ENCODE measurements at regions not wholly inside any gene's neighbourhood (a gene's known extent, or its start where the extent isn't known, plus 50 kb on each side); places are given as distances from the start of the nearest gene placed in this dataset.

DNA sequence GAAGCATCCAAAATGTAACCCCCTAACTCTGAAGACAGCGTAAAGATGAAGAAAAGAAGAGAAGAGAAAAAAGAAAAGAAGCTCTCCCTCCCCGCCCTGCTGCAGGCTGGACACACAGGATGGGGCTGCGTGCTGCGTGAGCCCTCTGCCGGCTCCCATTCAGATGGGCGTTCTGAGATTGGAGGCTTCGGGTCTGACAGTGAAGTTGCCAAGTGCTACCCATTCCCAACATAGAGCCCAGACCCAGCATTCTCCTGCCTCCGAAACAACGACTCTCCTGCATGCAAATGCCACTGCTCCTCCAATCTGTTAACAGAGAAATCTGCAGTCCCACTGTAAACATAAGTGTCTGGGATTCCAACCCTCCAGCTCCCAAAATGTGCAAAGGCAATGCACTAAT lies 234.9 kb downstream of the BCL11A start:
- DNase-seq: no peak

DNA sequence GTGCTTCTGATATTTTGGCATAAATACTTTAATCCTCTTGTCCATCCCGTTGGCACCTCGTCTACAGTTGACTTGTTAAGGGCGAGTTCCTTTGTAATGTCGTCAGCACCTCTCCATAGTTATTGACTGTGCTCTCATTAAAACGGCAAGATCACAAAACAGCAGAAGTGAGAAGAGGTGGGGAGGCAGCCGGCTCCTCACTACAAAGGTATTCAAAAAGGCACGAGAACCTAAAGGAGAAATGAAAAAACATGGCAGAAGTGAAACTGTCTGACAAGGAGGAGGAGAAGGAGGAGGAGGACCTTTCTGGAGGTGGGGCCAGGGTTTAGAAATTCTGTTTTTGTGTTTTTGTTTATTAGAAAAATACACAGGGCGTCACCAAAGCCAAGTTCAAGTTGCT lies 235.6 kb downstream of the BCL11A start:
- DNase-seq: no peak

DNA sequence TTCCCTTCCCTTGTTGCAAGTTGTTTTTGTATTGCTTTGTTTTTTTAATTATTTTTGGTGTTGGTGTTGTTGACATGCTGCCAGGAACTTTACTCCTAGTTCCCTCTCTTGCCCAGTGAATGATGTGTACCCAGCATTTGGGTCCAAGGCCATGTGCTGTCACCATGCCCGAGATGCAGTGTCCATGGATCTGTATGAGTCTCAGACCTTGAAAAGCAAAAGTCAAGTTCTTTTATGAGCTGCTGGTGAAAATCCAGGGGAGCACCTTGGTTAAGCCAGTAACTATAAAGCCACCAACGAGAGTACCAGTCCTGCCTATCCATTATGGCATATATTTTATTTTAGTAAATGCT lies 236.4 kb downstream of the BCL11A start:
- DNase-seq: no peak

DNA sequence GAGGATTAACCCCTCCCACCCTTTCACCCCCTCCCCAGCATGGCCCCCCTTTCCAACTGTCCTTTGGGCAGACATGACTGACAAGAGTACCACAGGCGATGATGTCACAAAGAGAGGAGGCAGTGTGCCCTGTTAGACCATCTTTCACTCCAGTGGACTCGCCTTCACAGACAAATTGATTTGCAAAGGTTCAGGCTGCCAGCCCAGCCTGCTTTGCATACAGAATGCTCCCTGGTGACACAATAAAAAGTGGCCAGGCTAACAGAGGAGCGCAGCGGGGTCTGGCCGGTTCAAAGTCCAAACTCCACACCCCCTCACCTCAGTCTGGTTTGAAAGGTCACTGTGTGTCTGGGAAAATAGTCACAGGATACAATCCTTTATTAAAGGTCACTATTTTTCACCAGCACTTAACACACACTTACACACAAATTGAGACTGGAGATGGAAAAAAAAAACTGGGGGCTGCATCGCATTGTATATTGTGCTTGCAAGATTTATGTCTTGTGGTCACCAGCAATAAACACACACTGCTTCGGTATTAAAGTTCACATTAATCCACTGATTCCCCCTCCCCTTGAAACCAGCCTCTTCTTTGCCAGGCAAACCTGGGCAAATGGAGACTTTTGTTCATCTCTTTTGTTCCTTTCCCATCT lies 236.9 kb downstream of the BCL11A start:
- DNase-seq: no peak

DNA sequence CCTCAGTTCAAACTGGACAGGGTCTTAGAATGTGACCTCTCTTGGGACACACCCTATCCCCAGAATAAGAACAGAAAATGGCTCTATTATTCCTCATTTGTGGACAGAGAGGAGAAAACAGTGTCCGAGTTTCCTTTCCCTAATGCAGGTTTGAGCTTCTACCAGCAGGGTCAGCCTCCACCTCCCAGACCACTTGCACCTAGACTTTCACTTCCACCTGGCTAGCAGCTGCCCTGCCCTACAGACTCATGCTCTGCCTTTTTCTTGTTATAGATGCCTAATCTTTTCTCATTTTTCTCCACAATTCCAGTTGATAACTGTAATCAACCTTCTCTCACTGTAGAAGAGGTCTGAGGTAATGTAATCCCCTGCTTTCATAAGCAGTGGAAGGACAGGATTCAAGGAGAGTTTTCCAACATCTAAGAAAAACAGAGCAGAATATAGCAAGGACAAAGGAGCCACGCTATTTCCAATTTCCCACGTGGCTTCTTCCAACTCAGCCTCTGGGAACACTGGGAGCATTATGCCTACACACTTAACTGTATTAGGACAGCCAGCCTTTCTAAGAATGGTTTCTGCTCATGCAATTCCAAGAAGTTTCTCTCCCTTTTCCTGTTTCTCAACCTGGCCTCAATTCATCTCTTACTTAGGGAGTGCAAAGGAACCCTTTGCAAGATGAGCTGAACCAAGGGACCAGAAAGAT lies 239.8 kb downstream of the BCL11A start:
- DNase-seq: no peak

DNA sequence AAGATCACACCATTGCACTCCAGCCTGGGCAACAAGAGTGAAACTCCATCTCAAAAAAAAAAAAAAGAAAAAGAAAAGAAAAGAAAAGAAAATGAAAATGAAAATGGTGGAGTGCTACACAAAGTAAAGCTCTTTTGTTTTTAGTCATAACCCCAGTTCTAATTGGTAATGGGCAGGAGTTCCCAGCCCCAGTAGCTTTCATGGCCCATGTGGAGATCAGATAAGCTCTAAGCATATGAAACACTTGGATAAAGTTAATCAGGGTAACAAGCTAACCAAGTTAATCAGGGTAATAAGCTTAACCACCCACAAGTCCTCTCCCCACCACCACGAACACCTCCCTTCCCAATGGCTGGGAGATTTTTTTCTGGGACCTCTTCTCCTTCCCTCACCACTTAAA lies 240.8 kb downstream of the BCL11A start:
- no peak for DNase-seq

DNA sequence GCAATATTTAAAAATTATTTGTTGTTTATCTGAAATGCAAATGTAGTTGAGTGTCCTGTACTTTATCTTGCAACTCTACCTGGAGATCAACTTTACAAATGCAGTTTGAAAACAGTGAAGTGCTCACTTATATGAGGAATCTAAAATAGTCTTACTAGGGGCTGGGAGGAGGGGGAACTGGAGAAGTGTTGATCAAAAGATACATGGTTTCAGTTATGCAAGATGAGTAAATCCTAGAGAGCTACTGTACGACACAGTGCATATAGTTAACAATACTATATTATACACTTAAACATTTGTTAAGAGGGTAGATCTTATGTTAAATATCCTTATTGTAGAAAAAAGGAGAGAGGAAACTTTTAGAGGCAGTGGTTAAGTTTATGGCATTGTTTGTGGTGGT lies 241.9 kb downstream of the BCL11A start:
- DNase-seq: no peak

DNA sequence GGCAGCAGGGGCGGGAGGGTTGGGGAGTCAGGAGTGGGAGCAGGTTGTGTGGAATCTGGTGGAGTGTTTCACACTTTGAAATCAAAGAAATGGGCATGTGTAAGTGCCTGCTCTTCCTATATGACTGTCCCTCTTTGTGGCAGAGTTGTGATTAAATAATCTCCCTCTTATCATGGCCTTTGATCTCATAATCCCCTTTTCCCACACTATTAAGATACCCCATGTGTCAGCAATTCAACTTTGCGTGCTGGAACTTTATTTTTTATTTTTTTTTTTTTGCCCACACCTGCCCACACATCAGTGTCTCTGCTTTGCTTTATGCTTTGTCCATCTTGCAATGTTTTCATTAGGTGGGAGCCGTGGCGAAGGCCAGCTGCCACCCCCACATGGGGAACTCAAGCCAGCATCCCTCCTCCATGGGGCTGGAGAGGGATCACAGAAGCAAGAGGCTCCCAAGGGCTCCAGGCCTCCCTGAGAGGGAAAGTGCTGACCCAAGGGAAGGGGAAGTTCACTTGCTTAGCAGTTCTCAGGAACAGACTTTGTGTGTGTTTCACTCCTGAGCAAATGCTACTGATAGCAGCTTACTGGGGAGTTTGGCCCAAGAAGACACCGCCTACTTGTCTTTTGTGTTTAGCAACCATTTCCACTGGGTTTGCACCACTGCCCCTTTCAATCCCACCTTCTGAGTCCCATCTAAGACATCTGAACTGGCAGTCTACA lies 243.4 kb downstream of the BCL11A start:
- DNase-seq: no peak

DNA sequence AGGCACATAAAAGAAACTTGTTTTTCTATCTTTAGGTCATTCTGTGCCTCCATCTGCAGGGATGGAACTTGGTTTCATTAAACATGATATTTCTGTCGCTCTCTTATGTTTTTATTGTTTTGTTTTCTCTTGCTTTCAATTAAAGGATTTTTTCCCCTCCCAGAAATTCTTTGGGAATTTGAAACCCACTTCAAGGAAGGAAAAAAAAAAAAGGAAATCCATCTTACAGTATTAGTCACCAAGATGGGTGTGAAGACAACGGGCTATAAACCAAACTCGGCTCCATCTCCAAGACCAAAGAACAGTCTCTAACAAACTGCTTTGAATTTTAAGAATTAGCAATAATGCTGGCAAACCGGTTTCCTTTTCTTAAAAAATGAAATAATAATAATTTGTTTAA lies 244.1 kb downstream of the BCL11A start:
- no peak for DNase-seq

DNA sequence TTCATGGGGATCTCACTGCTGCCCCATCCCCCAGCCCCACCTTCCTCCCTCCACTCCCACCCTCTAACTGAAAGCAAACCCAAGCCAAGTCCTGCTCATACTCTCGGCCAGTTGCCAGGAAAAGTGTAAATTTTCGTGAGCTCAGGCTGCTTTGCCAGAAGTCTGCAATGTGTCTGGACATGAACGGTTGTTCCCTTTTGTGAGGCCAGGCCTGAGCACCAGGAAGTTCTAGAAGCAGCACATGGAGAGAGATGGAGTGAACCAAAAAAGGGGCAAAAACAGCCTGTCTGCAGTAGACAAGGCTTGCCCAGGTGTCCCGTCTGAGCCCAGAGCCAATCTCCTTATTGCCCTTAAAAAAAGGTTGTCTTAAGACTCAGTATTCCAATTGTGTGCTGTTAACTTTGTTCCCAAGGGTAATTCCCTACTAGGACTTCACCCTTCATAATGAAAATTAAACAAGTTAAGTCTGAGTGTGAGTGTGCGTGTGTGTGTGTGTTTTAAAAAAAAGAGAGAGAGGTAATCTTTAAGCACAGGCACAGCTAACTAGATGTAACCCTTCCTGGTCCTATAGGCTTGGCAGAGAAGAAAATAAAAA lies 247.1 kb downstream of the BCL11A start:
- no peak for DNase-seq

DNA sequence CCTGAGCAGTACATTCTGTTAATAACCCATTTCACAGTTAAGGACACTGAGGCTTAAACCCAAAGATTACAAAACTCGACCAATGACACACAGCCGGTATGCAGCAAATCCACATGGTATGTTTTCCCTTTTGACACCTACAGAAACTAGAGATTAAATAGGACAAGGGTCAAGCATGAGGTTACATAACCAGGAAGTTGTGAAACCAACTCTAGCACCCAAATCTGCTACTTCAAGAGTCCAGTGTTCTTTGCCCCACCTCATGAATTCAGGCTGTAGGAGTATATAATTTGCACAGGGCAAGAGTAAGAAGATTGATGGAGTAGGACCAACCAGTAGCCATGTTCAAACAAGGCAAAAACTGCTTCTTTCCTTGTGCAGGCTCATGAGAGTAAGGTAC lies 249.8 kb downstream of the BCL11A start:
- DNase-seq: no peak

DNA sequence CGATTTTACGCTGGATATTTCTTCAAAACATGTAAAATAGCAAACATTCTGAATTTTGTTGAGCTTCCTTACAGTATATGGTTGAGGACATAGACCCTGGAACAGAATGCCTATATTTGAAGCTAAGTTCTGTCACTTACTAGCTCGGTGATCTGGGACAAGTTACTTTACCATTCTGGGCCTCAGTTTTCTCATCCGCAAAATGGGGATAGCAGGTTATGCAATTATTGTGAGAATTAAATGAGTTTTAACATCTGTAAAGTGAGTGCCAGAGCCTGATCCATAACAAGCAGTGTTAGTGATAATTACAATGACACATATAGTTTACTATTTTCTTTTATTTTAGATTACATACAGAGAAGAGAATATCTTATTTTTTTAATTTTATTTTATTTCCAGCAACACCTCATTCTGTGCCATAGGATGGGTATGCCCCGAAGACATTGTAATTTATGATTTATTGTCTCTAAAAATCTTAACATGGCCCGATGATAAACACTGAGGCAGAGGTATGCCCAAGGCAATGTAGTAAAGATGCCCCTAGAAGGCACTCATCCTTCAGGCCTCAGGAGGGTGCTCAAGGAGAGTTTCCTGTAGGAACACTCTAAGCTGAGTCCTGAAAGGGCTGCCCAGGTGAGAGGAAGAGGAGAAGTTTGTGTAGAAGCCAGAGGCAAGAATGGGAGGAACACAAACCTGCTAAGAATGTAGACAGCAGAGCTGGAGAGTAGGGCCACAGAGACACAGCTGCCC lies 250.9 kb downstream of the BCL11A start:
- no peak for DNase-seq

DNA sequence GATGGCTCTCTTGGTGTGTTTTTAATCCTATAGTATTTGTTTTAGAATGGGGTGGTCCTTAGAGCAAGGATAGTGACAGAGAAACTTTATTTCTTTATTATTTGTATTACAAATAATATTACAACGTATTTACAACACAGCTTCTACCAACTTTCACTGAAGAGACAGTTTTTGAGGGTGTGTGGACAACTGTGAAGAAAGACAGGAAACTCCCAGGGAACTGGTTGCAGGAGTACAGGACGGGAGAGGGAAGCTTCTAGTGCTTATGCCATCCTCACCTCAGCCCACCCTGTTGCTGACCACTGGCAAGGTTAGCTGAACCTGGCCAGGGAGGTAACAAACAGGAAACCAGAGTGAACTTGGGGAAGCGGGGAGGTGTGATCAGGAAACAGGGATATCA lies 251.7 kb downstream of the BCL11A start:
- no peak for DNase-seq

DNA sequence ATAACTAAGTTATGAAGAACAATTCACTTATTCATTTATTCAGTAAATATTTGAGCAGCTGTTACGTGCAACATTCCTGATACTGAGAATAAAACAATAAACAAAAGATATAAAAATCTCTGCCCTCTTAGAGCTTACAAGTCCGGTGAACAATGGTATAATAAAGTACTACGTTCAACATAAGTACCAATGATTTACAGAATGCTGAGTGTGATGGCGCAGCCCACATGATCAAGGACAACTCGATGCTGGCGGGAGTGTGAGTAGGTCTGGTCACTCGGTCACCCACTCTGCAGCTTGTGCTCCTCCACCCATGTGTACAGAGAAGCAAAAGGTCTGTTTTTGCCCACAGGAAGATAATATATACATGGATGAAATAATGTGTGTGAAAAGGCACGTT lies 254.3 kb downstream of the BCL11A start:
- DNase-seq: no peak

DNA sequence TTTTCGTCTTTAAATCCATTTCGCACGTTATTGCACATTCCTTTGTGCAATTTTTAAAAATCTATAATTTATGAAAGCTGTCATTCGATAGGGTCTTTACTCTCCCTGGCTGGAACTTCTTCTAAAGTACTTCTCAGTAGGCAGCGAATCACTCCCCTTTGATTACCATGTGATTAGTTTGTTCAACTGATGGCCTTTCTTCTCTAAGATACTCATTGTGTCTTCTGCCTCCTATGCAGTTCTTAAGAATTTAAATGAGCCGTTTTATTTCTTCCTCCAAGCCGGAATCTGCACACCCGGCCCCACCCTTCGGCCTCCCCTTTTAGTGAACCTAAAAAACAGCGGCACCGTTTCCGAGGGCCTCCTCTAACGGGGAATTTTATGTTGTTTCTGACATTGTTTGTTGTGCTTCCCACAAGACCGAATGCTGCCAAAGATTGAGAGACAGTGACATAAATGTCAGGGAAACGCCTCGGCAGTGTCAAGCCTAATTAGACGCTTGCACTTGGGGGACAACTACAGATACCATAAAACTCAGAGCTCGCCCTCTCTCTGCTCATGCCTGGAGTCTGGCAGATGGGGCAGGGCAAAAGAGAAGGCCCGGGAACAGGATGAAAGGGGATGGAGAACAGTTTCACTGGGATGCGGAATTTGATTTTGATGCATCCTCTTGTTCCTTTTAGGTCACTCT lies 255.3 kb downstream of the BCL11A start:
- no peak for DNase-seq

DNA sequence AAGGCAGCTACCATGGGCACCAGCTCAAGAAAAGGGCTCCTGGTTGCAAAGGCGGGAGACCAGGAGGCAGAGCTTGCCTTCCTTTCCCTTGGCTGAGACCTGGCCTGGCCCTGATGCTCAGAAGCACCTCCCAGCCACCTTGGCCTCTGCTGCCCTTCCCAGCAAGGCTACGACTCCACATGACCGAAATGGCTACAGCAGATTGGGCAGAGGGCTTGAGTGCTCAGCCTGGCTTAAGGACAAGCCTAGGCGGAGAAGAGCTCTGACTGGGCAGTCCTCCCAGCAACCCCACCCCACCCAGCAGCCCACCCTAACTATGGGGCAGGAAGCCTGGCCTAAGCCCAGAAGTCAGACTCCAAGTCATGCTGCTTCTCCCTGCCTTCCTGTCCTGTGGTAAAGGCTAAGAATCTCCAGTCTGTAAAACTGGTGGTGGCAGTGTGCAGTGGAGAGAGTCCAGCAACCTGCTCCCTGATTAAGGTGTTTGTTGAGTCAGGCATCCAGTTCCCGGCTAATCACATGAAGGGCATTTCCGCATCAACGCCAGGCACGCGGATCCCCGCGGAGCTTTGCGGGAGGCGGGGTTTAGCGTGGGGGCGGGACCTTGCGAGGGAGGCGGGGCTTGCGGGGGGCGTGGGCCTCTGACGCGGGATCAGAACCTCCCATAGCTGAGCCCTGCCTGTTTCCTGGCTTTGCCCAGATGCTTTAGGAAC lies 256.0 kb downstream of the BCL11A start:
- no peak for DNase-seq

DNA sequence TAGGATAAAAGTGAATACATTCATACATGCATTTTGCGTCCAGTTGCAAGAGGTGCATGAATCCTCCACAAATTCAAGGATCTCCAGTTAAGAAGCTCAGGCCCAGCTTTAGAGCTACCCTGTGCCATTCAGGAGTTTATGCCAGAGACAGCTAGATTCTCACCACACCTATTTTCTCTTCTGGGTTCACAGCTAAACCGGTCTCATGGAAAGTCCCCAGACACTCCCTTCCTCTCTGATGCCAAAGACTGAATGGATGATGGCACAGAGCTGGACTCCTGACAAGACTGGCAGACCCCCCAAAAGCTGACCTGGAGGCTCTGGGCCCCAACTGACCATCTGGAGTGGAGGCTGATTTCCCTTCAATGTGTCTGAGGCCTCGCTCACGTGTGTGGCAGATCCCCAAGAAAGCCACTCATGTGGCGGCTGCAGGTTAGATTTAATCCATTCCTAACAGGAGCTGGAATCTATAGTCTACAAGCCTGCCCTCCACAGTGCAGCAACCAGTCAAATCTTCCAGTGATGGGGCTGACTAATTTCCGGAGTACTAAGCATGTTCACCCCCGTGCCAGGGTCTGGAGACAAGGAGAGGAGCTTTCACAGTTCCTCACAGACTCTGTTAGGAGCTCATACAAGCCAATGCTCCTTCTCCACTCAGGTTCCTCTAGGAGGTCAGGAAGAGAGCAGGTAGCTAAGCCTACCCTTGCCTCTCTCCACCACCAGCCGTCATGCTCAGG lies 257.1 kb downstream of the BCL11A start:
- no peak for DNase-seq

DNA sequence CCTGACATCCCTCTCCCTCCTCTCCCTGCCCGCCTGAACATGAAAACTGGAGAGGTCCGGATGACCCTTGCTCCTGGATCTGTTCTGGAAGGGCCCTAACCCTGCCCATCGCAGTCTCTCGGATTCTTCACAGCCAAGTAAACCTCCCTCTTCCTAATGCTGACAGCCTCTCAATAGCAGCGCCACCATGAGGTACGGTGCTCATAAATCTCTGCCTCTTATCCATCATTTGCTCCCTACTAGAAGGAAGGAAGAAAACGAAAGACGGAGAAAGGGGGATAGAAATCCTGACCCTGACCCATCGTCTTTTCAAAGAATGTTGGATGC lies 257.9 kb downstream of the BCL11A start:
- DNase-seq: no peak

DNA sequence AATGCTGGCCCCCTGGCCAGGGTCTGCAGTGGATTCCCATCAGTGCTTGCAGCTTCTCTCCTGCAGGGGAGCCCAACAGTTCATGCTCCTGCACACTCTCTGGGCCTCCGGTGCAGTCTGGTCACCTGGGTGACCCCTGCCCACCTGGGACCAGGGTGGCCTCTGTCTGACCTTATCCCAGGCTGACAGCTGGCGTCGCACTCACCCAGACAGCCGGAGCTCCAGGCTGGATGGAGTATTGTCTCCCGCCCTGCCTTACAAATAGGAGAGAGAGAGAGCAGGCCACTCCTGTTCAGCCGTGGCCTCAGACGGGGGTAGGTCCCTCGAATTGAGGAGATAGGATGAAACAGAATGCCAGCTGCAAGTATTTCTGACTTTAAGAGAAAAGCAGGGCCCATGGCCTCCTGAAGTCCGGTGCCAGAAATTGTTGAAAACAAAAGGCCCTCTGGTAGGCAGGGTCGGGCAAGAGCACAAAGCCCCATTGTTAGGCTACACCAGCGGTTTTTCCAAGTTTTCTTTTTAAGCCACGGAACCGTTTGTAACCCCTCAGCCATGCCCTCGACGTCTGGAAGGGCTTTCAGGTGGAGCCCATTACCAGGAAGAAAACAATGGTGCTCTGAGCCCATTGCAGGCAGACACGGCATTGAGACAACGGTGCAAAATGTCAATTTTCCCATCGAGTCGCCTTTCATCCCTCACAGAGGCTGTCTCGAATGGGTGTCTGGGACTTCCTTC lies 258.4 kb downstream of the BCL11A start:
- DNase-seq: no peak

DNA sequence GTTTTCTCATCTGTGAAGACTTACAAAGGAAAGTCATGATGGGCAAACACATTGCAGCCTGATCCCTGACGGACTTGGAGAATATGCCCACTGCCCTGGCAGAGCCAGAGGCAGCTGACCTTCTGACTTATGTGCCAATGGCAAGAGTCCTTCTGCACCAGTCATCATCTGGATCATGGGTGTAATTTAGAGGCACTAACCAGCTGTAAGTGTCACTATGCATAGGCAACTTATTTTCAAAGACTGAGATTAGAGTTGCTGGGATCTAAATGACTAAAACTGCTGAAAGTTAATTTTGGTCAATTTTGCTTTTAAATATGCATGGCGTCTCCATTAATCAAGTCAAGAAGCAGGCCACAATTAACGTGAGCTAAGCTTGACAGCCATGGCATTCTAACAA lies 261.2 kb downstream of the BCL11A start:
- no peak for DNase-seq

DNA sequence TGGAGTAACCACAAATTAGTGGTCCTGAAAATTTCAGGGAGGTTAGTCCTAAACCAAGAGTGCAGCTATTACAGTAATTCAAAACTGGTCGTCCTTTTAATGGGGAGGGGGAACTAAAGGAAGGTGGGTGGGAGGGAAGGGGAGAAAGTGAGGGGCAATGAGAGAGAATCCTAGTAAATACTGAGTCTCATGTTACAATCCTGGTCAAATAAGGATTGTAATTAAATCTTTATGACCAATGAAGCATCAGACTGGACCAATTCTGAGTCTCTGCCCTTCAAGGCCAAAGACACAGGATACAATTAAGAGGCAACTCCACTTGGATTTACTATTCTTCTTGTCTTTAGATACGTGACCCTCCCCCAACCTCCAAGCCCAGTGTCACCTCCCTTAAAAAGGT lies 262.9 kb downstream of the BCL11A start:
- no peak for DNase-seq
